ENCODE measurements at regions not wholly inside any gene's neighbourhood (a gene's known extent, or its start where the extent isn't known, plus 50 kb on each side); places are given as distances from the start of the nearest gene placed in this dataset.

- POLR2A ChIA-PET, result no interaction called here
- Histone ChIP-seq H3K27me3 (ENCODE audit: control insufficient read depth, insufficient read depth, low read length) (peaks cover 3% of the 10 kb centered on the region; the same call in 1 of the 2 replicates), H3K4me3 (ENCODE audit: low read depth, low read length) (peak overlapping the region; percentile 36; the same call in 1 of the 2 replicates), H3K36me3 (ENCODE audit: control insufficient read depth, insufficient read depth, low read length) (no peaks in the 10 kb centered on the region)
- CTCF ChIA-PET, result no interaction called here
- TF ChIP-seq CTCF (IDR thresholded peaks at IDR 0.05; ENCODE audit: insufficient read depth, low read depth, low read length), result no peak
- DNase-seq (ENCODE audit: low read depth), result no peak
Observed at GRCh38 chr19:28794301-28794700, 418.6 kb downstream of the UQCRFS1 start.

DNA sequence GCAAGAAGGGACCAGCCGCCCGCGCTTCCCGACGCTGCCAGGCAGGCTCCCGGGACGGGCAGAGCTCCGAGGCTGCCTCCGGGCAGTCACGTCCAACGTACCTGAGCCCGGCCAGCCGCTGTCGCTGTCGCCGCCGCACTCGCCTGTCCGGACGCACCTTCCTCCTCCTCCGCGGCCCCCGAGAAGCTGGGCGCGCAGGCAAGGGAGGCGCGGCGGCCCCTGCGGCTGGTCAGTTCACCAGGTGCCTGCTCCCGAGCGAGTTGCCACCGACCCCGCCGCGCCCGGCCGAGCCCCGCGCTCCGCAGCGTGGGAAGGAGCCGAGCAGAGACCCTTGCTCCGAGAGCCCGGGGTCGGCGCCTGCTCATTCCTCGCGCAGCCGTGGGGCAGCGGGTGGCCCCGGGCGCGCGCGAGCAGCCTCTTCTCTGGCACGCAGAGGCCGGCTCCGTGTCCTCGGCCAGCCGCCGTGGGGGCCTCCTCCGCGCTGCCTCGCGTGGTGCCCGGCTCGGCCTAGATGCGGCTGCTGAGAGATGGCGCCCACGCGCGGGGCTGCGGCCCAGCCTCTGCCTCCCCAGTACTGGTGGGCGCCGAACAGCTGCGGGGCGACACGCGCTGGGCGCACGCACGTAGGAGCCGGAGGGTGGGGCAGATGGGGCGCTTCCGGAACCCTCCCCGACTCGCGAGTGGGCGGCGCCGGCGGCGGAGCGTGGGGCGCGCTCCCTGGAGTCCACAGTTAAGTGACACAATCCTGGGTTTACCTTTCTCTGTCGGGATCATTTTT lies 419.4 kb downstream of the UQCRFS1 start:
- no peaks in the 10 kb centered on the region for H3K36me3 ChIP-seq (ENCODE audit: control insufficient read depth, insufficient read depth, low read length)
- no peak for TF ChIP-seq CTCF (IDR thresholded peaks at IDR 0.05; ENCODE audit: insufficient read depth, low read depth, low read length)
- CTCF ChIA-PET, result no interaction called here
- no peak for DNase-seq (ENCODE audit: low read depth)
- H3K27me3 ChIP-seq (ENCODE audit: control insufficient read depth, insufficient read depth, low read length), result peaks cover 3% of the 10 kb centered on the region; the same call in 1 of the 2 replicates
- POLR2A ChIA-PET, result no interaction called here
- peak overlapping the region; percentile 36 for H3K4me3 ChIP-seq (ENCODE audit: low read depth, low read length)

DNA sequence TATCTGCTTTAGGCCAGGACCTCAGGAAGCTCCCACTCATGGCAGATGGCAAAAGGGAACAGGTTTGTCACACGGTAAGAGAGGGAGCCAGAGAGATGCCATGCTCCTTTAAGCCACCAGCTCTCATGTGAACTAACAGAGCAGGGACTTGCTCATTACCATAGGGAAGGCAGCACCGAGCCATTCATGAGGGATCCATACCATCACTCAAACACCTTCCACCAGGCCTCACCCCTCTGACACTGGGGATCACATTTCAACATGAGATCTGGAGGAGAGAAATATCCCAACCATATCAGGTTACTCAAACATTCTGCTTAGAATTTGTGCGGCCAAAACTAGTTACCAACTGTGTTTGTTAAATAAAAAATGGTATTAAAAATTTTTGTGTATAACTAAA lies 427.0 kb downstream of the UQCRFS1 start:
- CTCF ChIA-PET, result no interaction called here

GRCh38 chr19:28764066-28764465 lies 448.9 kb downstream of the UQCRFS1 start:
- POLR2A ChIA-PET, result no interaction called here
- Histone ChIP-seq H3K27me3 (ENCODE audit: control insufficient read depth, insufficient read depth, low read length) (no peaks in the 10 kb centered on the region), H3K4me3 (ENCODE audit: low read depth, low read length) (no peak overlapping the region), H3K36me3 (ENCODE audit: control insufficient read depth, insufficient read depth, low read length) (no peaks in the 10 kb centered on the region)
- CTCF ChIA-PET, result no interaction called here
- TF ChIP-seq CTCF (IDR thresholded peaks at IDR 0.05; ENCODE audit: insufficient read depth, low read depth, low read length), result no peak
- DNase-seq (ENCODE audit: low read depth), result no peak

More for the DNA sequence above, 427.0 kb downstream of the UQCRFS1 start:
- H3K36me3 ChIP-seq (ENCODE audit: control insufficient read depth, insufficient read depth, low read length), result no peaks in the 10 kb centered on the region
- POLR2A ChIA-PET, result no interaction called here
- no peaks in the 10 kb centered on the region for H3K27me3 ChIP-seq (ENCODE audit: control insufficient read depth, insufficient read depth, low read length)
- H3K4me3 ChIP-seq (ENCODE audit: low read depth, low read length), result no peak overlapping the region
- no peak for TF ChIP-seq CTCF (IDR thresholded peaks at IDR 0.05; ENCODE audit: insufficient read depth, low read depth, low read length)
- DNase-seq (ENCODE audit: low read depth), result no peak

DNA sequence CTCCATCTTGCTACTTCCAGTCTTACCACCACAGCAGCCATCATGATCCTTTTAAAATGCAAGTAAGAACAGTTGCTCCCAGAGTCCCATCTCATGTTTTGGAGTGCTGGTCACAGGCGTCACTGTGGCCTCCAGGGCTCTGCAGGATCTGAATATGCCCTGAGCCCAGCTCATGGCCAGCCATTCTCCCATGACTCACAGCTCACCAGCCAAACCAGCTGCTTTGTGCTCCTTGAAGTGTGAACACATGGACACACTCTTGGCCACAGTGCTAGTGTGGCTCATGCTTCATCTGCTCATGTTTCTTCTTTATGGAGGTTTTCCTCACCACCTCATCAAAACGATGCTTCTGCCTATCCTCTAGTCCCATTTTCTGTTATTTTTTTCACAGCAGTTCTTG lies 466.5 kb downstream of the UQCRFS1 start:
- CTCF ChIA-PET, result interaction anchor here (1.8 kb wide), 2 partner anchors 9 to 133 kb away, joined by 5 to 6 read pairs; no protein-coding TSS in a partner anchor
- Histone ChIP-seq H3K27me3 (ENCODE audit: control insufficient read depth, insufficient read depth, low read length) (no peaks in the 10 kb centered on the region), H3K4me3 (ENCODE audit: low read depth, low read length) (no peak overlapping the region), H3K36me3 (ENCODE audit: control insufficient read depth, insufficient read depth, low read length) (no peaks in the 10 kb centered on the region)
- TF ChIP-seq CTCF (IDR thresholded peaks at IDR 0.05; ENCODE audit: insufficient read depth, low read depth, low read length), result no peak
- POLR2A ChIA-PET, result no interaction called here
- DNase-seq (ENCODE audit: low read depth), result no peak

Data from BJ (cell line).